HepG2 (cell line): ENCODE measurements at regions not wholly inside any gene's neighbourhood (a gene's known extent, or its start where the extent isn't known, plus 50 kb on each side); places are given as distances from the start of the nearest gene placed in this dataset.

Source experiments
- EEA1 ChIP-seq: sonication (generic); formaldehyde crosslinking; IDR thresholded peaks from 2 replicates; pipeline ENCODE4 v1.5.1; 2020; ENCODE audit warnings: mild to moderate bottlenecking, missing genetic modification reagents, borderline replicate concordance
- EHMT2 ChIP-seq: fragments of 200-600 bp; sonication (generic); IDR thresholded peaks from 2 replicates; pipeline ENCODE4 v1.7.0; 2017; ENCODE audit warnings: antibody characterized with exemption, low read depth, low read length, borderline replicate concordance
- FOXK2 ChIP-seq: fragments of 450-650 bp; IDR thresholded peaks from 2 replicates; pipeline ENCODE4 v1.6.1; 2016
- HMG20B ChIP-seq: conservative IDR thresholded peaks from 2 replicates; pipeline ENCODE4 v1.6.1; 2016; ENCODE audit warnings: missing genetic modification reagents, missing compliant biosample characterization
- KDM6A ChIP-seq: IDR thresholded peaks from 2 replicates; pipeline ENCODE4 v1.6.1; 2016; ENCODE audit warnings: low read depth
- MAFG ChIP-seq: sonication (generic); formaldehyde crosslinking; IDR thresholded peaks from 2 replicates; pipeline ENCODE4 v1.5.1; 2020; ENCODE audit warnings: mild to moderate bottlenecking, missing genetic modification reagents
- SRF ChIP-seq: IDR thresholded peaks from 2 replicates; pipeline ENCODE4 v1.6.1; 2011; ENCODE audit warnings: mild to moderate bottlenecking, low read depth, low read length, moderate library complexity
- ZBTB43 ChIP-seq: sonication (generic); formaldehyde crosslinking; conservative IDR thresholded peaks from 2 replicates; pipeline ENCODE4 v1.4.0; 2020; ENCODE audit warnings: missing genetic modification reagents
- ZFP37 ChIP-seq: sonication (generic); formaldehyde crosslinking; IDR thresholded peaks from 2 replicates; pipeline ENCODE4 v1.4.0; 2020; ENCODE audit warnings: missing genetic modification reagents, borderline replicate concordance
- ZNF878 ChIP-seq: sonication (generic); formaldehyde crosslinking; IDR thresholded peaks from 2 replicates; pipeline ENCODE4 v1.8.1; 2023; ENCODE audit warnings: mild to moderate bottlenecking, missing genetic modification reagents, moderate library complexity
- TF ChIP-seq, protein P1 (sequence below): sonication (generic); formaldehyde crosslinking; IDR thresholded peaks from 2 replicates; pipeline ENCODE4 v1.8.1; 2023; ENCODE audit warnings: mild to moderate bottlenecking, inconsistent platforms, moderate library complexity, missing genetic modification reagents, borderline replicate concordance
- TF ChIP-seq, protein P2 (sequence below): sonication (generic); formaldehyde crosslinking; IDR thresholded peaks from 2 replicates; pipeline ENCODE4 v1.9.0; 2021; ENCODE audit warnings: mild to moderate bottlenecking, missing genetic modification reagents
- TF ChIP-seq, protein P3 (sequence below): IDR thresholded peaks from 2 replicates; pipeline ENCODE4 v1.6.1; 2016; ENCODE audit warnings: missing genetic modification reagents, missing compliant biosample characterization
- TF ChIP-seq, protein P4 (sequence below), 2 experiments: sonication (generic) in 1 of 2; formaldehyde crosslinking in 1 of 2; IDR thresholded peaks; 2 replicates each; pipeline versions ENCODE4 v1.4.0 to v1.6.1; 2016 to 2020; ENCODE audit warnings: borderline replicate concordance in 1 of 2, low read depth in 1 of 2, mild to moderate bottlenecking in 1 of 2, missing genetic modification reagents in 1 of 2

GRCh38 chr20:53652090-53652858 lies 58.6 kb upstream of the ZNF217 start (continued):
- TF ChIP-seq, protein P1, sequence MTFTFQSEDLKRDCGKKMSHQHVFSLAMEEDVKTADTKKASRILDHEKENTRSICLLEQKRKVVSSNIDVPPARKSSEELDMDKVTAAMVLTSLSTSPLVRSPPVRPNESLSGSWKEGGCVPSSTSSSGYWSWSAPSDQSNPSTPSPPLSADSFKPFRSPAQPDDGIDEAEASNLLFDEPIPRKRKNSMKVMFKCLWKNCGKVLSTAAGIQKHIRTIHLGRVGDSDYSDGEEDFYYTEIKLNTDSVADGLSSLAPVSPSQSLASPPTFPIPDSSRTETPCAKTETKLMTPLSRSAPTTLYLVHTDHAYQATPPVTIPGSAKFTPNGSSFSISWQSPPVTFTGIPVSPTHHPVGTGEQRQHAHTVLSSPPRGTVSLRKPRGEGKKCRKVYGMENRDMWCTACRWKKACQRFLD (CRISPR knock-in tag), result peak; percentile 60; the same call in 1 of the 2 replicates
- TF ChIP-seq, protein P2, sequence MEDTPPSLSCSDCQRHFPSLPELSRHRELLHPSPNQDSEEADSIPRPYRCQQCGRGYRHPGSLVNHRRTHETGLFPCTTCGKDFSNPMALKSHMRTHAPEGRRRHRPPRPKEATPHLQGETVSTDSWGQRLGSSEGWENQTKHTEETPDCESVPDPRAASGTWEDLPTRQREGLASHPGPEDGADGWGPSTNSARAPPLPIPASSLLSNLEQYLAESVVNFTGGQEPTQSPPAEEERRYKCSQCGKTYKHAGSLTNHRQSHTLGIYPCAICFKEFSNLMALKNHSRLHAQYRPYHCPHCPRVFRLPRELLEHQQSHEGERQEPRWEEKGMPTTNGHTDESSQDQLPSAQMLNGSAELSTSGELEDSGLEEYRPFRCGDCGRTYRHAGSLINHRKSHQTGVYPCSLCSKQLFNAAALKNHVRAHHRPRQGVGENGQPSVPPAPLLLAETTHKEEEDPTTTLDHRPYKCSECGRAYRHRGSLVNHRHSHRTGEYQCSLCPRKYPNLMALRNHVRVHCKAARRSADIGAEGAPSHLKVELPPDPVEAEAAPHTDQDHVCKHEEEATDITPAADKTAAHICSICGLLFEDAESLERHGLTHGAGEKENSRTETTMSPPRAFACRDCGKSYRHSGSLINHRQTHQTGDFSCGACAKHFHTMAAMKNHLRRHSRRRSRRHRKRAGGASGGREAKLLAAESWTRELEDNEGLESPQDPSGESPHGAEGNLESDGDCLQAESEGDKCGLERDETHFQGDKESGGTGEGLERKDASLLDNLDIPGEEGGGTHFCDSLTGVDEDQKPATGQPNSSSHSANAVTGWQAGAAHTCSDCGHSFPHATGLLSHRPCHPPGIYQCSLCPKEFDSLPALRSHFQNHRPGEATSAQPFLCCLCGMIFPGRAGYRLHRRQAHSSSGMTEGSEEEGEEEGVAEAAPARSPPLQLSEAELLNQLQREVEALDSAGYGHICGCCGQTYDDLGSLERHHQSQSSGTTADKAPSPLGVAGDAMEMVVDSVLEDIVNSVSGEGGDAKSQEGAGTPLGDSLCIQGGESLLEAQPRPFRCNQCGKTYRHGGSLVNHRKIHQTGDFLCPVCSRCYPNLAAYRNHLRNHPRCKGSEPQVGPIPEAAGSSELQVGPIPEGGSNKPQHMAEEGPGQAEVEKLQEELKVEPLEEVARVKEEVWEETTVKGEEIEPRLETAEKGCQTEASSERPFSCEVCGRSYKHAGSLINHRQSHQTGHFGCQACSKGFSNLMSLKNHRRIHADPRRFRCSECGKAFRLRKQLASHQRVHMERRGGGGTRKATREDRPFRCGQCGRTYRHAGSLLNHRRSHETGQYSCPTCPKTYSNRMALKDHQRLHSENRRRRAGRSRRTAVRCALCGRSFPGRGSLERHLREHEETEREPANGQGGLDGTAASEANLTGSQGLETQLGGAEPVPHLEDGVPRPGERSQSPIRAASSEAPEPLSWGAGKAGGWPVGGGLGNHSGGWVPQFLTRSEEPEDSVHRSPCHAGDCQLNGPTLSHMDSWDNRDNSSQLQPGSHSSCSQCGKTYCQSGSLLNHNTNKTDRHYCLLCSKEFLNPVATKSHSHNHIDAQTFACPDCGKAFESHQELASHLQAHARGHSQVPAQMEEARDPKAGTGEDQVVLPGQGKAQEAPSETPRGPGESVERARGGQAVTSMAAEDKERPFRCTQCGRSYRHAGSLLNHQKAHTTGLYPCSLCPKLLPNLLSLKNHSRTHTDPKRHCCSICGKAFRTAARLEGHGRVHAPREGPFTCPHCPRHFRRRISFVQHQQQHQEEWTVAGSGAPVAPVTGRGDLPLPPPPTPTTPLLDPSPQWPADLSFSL, result no peak
- peak; percentile 30 for TF ChIP-seq FOXK2
- no peak for TF ChIP-seq MAFG (CRISPR knock-in tag)
- TF ChIP-seq SRF, result peak; percentile 88
- TF ChIP-seq ZBTB43, result peak; percentile 76
- TF ChIP-seq, protein P3, sequence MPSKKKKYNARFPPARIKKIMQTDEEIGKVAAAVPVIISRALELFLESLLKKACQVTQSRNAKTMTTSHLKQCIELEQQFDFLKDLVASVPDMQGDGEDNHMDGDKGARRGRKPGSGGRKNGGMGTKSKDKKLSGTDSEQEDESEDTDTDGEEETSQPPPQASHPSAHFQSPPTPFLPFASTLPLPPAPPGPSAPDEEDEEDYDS (CRISPR knock-in tag), result peak; percentile 88
- TF ChIP-seq KDM6A (CRISPR knock-in tag), result peak; percentile 80
- TF ChIP-seq EEA1, result no peak
- TF ChIP-seq EHMT2, result peak; percentile 62; the same call in 1 of the 2 replicates
- TF ChIP-seq, protein P4, sequence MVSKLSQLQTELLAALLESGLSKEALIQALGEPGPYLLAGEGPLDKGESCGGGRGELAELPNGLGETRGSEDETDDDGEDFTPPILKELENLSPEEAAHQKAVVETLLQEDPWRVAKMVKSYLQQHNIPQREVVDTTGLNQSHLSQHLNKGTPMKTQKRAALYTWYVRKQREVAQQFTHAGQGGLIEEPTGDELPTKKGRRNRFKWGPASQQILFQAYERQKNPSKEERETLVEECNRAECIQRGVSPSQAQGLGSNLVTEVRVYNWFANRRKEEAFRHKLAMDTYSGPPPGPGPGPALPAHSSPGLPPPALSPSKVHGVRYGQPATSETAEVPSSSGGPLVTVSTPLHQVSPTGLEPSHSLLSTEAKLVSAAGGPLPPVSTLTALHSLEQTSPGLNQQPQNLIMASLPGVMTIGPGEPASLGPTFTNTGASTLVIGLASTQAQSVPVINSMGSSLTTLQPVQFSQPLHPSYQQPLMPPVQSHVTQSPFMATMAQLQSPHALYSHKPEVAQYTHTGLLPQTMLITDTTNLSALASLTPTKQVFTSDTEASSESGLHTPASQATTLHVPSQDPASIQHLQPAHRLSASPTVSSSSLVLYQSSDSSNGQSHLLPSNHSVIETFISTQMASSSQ (IDR thresholded peaks at IDR 0.05; ENCODE audit: low read depth), result peak; percentile 61
- TF ChIP-seq, protein P4 (CRISPR knock-in tag; IDR thresholded peaks at IDR 0.05; ENCODE audit: borderline replicate concordance), result peak; percentile 87; the same call in 1 of the 2 replicates
- TF ChIP-seq HMG20B, result peak; percentile 88
- TF ChIP-seq ZNF878 (CRISPR knock-in tag), result peak; percentile 35; the same call in 1 of the 2 replicates
- 0 out of 2 replicates have a peak, but pooled peaks have one; percentile 67 for TF ChIP-seq ZFP37
